ENCODE measurements at regions not wholly inside any gene's neighbourhood (a gene's known extent, or its start where the extent isn't known, plus 50 kb on each side); places are given as distances from the start of the nearest gene placed in this dataset.

DNA sequence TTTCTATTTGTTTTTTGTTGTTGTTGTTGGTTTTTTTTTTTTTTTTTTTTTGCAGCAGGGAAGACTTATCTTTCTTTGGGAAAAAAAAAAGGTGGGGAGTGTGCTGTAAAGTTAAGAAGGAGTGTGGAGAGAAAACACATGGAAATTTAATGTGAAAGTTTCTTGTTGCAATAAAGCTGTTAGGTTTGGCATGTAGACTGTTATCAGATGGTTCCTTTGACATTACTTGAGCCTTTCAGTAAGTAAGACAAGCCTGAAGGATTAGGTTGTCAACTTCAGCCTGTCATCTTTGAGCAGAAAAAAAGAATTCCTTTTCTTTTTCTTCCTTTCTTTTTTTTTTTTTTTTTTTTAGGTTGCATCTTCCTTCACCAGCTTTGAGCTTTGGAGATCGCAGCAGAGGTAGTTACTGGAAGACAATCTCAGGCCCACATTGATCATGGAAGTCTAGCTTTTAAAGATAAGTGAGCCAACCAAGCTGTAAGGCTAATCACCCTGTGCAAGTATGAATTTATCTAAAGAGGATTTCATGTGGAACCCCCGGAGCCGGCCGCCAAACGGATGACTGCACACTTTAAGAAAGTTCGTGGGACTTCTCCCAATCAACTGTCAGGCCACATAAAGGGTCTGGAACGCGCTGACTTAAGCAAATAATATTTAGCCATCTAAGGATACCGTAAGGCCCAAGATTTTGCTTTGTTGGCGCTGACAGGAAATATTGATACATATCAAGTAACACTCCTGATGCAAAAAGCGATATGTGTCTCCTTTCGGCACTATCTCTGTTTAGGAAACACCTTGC is 1040.1 kb upstream of the NR2F2 start:
- DNase-seq (ENCODE audit: low spot score): no peak

DNA sequence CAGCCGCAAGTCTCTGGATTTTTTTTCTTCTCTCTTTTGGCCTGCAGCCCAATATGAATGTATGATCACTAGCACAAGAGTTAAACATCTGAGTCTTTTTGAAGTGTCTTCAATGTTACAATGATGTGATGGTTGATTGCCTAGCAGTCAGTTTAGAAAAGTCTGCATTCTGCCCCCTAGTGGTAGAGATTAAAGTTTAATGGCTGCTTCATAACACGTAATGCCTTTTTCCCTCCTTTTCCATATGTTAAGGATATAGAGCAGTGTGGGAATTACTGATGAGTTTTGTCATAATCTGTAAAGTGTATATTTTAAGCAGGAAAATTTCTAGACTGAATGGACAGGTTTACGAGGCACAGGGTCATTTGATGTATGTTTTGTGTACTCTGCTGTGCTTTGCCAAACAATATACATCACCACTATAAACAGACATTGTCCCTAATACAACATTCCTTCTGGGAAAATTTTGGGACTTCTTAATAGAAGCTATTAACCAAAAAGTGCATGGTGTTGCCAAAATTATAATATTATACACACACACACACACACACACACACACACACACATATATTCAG is 1038.5 kb upstream of the NR2F2 start:
- peak; percentile 25 for DNase-seq (ENCODE audit: low spot score)

DNA sequence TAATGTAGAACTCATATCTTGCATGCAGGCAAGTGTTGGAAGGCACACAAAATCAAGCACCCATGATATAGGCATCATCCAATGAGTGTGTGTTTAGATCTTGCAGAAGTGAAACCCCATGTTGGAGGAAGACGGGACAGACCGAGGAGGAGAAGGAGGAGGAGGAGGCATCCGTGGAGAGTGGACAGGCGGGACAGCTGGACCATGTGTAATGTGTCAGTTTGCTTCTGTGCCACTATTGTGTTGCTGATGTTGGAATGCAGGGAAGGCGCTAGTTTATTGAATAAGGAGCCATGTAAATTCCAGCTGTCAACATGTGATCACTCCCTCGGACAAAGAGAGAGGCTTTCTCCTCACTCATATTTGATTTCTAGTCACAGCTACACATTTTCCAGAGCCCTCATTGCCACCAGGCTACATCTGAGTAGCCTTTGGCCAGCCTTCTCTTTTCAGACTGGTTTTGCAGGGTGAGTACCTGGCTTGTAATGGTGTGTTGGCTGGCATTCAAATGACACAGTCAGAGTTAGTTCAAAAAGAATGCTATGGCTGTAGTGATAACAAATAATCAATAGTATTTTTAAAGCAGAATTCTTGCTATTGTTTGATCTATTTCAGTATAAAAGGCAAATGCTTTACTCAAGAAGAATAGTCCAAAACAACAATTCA is 1037.6 kb upstream of the NR2F2 start:
- no peak for DNase-seq (ENCODE audit: low spot score)

- no peak for DNase-seq (ENCODE audit: low spot score)
Observed at GRCh38 chr15:95293456-95294031, 1037.0 kb upstream of the NR2F2 start.

DNA sequence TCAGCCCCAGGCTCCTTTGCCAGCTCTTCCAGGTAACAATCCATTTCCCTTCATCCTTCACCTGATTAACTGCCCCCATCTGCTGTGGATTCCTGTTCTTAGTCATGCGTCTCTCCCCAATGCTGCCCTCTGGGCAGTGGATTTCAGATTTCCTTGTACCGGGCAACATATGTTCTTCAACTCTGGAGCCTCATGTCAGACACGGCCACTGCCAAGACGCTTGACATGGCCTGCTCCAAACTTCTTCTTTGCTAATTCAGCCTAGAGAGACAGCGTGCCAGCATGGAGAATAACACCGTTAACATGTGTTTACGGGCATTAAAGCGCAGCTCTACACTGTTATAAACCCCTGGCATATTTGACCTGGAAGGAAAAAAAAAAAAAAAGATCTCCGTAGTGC is 1035.1 kb upstream of the NR2F2 start:
- no peak for DNase-seq (ENCODE audit: low spot score)

GRCh38 chr15:95295896-95296625 is 1034.4 kb upstream of the NR2F2 start:
- DNase-seq (ENCODE audit: low spot score): no peak

DNA sequence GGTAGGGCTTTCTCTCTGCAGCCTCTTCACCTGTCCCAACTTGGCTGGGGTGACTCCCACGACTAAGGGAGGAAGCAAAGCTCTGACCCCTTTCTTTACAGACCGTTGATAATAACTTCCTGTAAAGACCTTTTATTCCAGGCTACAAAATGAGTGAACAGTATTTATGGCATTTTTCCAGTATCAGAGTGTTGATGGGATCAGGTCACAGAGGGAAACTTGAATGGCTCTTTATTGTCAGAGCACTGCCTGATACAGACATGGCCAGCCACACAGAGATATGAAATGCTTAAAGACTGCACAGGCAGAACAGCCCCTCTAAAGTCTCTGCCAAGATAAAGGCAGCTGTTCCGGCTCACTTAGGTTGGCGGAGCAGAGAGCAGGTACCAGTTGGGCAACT is 1033.9 kb upstream of the NR2F2 start:
- no peak for DNase-seq (ENCODE audit: low spot score)

- no peak for DNase-seq (ENCODE audit: low spot score)
Observed at GRCh38 chr15:95298729-95299128, 1031.8 kb upstream of the NR2F2 start.

DNA sequence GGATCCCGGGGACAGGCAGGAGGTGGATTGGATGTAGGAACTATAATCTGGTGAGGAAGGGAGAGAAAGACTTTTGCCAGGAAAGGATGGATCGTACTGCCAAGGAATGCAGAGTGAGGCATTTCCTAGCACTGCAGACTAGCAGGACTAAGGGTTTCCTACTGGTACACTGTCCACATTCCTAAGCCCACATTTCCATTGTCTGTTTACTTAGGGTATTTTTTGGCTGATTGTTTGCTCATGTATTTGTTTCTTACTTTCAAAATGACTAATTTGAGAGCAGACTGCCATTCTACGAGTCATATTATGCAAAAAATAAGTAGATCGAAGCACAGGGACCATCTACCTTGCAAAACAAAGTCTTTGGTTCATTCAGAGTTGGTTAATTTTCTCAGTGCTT is 1029.5 kb upstream of the NR2F2 start:
- no peak for DNase-seq (ENCODE audit: low spot score)

- DNase-seq (ENCODE audit: low spot score): no peak
Observed at GRCh38 chr15:95302206-95302605, 1028.3 kb upstream of the NR2F2 start.

DNA sequence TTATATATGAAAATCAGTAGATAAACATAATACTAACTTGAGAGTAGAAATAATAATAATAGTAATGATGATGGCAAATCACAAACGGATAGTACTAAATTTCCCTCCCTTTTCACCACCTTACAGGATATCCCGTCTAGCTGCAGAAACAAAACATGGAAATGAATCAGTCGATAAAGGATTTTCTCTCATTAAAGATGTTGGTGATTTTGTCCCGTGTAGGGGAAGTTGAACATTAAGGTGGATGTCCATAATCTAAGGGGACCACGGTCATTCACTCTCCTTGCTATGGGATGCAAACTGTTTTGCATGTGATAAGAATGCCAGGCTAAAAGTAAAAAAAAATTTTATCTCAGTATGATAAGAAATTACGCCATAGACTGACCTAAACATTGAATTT is 1027.7 kb upstream of the NR2F2 start:
- DNase-seq (ENCODE audit: low spot score): no peak

DNA sequence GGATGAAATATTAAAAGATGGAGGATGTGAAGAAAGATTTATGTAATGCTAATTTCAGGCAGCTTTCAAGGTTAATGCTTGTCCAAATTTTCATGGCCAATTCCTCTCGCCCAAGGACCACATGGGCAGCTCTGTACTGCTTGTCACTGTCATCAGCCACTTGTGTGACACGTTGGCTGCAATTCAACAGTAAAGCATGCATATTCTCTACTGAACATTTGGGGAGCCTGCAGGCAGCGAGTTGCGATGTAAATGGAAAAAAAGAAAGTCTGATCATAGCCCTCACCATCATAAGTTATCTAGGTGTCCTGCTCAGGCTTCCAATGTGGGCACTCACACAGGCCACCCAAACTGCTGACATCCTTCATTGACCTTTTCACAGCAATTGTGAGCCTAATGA is 1026.8 kb upstream of the NR2F2 start:
- DNase-seq (ENCODE audit: low spot score): no peak

DNA sequence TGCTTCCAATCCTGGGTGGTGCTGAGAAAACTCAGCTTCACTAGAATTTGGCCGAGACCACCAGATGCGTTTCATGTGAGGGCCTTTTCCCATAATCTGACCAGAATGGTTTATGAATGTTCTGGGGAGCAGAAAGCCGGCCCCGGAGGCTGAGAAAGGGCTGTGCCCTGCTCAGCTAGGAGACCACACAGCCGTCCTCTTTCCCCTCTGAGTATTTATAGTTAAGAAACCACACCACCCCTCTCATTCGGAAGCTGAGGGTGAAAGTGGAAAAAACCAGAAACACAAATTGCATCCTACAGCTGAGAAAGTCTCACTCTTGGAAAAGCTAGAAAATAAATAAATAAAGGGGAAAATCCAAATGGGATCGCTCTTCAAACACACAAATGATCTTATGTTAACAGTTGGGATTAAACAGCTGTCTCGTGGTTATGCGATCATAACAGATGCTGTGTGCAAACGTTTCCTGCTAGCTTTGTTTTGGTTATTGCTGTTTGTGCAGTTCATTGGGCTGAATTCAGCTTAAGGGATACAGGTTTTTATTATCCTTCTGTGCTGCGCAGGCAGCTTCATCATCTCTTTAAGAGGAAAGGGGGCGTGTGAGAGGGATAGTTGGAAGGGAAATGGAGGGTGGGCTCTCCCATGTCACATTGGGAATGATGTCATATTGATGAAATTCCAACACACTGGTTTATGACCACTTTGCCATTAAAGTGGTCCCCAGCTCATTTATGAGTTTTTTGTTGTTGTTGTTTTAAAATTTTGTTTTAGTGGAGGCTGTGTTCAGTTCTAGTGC is 1026.2 kb upstream of the NR2F2 start:
- no peak for DNase-seq (ENCODE audit: low spot score)

- DNase-seq (ENCODE audit: low spot score): no peak
Observed at GRCh38 chr15:95304947-95305400, 1025.5 kb upstream of the NR2F2 start.

- no peak for DNase-seq (ENCODE audit: low spot score)
Observed at GRCh38 chr15:95307115-95307514, 1023.4 kb upstream of the NR2F2 start.

DNA sequence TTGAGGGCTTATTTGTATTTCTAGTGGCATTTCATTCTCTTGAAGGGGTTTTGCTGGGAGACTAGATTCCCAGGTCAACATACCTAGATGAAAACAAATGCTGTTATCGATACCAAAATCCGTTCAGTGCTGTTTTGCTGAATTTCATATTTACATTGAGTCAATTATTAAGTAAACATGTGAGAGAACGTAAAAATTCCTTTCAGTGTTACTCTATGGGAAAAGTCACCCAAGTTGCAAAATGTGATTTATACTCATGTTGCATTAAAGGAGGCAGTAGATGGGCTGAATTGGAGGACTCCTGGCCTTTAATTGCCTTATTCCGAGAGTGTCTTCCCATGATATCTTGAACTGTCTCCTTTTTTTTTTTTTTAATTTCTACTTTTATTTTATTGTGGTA is 1011.3 kb upstream of the NR2F2 start:
- no peak for DNase-seq (ENCODE audit: low spot score)

DNA sequence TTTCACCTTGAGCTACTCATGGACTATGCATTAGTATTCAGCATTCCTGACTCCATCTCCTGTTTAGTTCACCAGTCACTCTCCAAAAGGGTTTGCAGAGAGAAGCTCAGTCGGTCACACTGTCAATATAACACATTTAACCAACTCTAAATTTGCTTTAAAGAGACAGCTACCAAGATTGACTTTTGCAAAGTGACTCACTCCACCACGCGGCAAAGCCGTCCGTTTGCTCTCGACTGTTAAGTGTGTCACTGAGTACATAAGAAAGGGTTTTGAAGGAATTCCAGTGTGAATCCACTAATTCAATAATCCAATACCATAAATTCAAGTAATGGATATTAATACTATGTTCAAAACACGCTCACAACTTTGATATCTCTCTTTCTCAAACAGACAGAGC is 1006.7 kb upstream of the NR2F2 start:
- no peak for DNase-seq (ENCODE audit: low spot score)

GRCh38 chr15:95324656-95325055 is 1005.8 kb upstream of the NR2F2 start:
- DNase-seq (ENCODE audit: low spot score): no peak

- no peak for DNase-seq (ENCODE audit: low spot score)
Observed at GRCh38 chr15:95325763-95326404, 1004.6 kb upstream of the NR2F2 start.

DNA sequence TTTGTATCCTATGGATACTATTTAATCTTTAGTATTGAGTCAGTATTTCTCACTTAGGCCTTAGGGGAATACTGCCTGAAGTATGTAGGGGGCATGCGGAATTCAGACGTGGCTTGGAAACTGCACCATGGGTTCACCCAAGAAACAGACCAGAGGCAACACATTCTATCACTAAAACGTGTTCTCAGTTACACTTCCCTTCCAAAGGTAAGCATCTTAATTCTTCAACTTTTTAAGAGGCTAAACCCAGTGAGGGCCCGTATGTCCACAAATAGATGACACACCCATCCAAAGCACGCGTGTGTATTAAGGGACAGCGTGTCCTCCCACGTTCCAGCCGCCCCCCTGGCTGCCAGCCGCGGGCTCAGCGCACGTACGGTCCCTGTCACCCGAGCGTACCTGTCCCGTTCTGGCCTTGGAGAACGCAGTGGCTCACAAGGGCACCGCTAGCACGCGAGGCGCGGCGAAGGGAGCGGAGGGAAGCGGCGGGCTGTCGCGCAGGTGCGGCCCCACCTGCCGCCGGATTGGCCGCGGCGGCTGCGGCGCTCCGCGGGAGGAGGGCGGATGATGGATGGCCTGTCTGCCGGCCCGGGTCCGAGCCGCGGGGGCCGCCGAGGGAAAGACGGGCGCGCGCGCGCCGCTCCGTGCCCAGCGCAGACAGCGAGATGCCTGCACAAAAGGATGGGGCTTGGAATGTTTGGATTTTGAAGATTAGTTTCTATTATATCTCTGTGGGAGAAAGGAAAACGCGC is 1003.9 kb upstream of the NR2F2 start:
- DNase-seq (ENCODE audit: low spot score): no peak
